ENCODE measurements at regions not wholly inside any gene's neighbourhood (a gene's known extent, or its start where the extent isn't known, plus 50 kb on each side); places are given as distances from the start of the nearest gene placed in this dataset.

- DNase-seq = no peak
These were observed 1507.4 kb upstream of the CELF4 start for GRCh38 chr18:39072970-39073369.

- no peak for DNase-seq
These were observed 1496.8 kb upstream of the CELF4 start for GRCh38 chr18:39062426-39062825.

- no peak for DNase-seq
These were observed 1492.9 kb upstream of the CELF4 start for GRCh38 chr18:39058386-39059000.

GRCh38 chr18:39057423-39058064 is 1491.9 kb upstream of the CELF4 start:
- DNase-seq = no peak

- no peak for DNase-seq
These were observed 1488.0 kb upstream of the CELF4 start for GRCh38 chr18:39053571-39053970.

- no peak for DNase-seq
These were observed 1485.4 kb upstream of the CELF4 start for GRCh38 chr18:39051013-39051412.

- DNase-seq = no peak
These were observed 1474.2 kb upstream of the CELF4 start for GRCh38 chr18:39039813-39040212.

GRCh38 chr18:39037925-39038324 is 1472.3 kb upstream of the CELF4 start:
- no peak for DNase-seq

- DNase-seq = no peak
These were observed 1467.7 kb upstream of the CELF4 start for GRCh38 chr18:39033312-39033711.

- DNase-seq = no peak
These were observed 1466.0 kb upstream of the CELF4 start for GRCh38 chr18:39031647-39032046.

- no peak for DNase-seq
These were observed 1464.6 kb upstream of the CELF4 start for GRCh38 chr18:39030124-39030655.

- no peak for DNase-seq
These were observed 1459.9 kb upstream of the CELF4 start for GRCh38 chr18:39025531-39025930.

GRCh38 chr18:39019989-39020388 is 1454.4 kb upstream of the CELF4 start:
- DNase-seq = no peak

- DNase-seq = no peak
These were observed 1441.7 kb upstream of the CELF4 start for GRCh38 chr18:39007031-39007902.

- DNase-seq = no peak
These were observed 1430.5 kb upstream of the CELF4 start for GRCh38 chr18:38996056-38996455.

GRCh38 chr18:38993342-38993741 is 1427.7 kb upstream of the CELF4 start:
- no peak for DNase-seq

- DNase-seq = no peak
These were observed 1419.4 kb upstream of the CELF4 start for GRCh38 chr18:38984968-38985367.

- no peak for DNase-seq
These were observed 1416.5 kb upstream of the CELF4 start for GRCh38 chr18:38982072-38982471.

GRCh38 chr18:38981389-38981788 is 1415.8 kb upstream of the CELF4 start:
- no peak for DNase-seq

- DNase-seq = no peak
These were observed 1414.8 kb upstream of the CELF4 start for GRCh38 chr18:38980420-38980819.

GRCh38 chr18:38972571-38972970 is 1407.0 kb upstream of the CELF4 start:
- DNase-seq = no peak

GRCh38 chr18:38971881-38972280 is 1406.3 kb upstream of the CELF4 start:
- no peak for DNase-seq

- no peak for DNase-seq
These were observed 1401.2 kb upstream of the CELF4 start for GRCh38 chr18:38966841-38967240.

All from hematopoietic multipotent progenitor cell treated with erythropoietin and hydrocortisone succinate and interleukin-3 and kit ligand, for 8 days (in vitro differentiated cells).